ENCODE measurements at regions not wholly inside any gene's neighbourhood (a gene's known extent, or its start where the extent isn't known, plus 50 kb on each side); places are given as distances from the start of the nearest gene placed in this dataset.

GRCh38 chr5:171513591-171513990, 94.1 kb downstream of the FGF18 start:
- TF ChIP-seq CTCF (IDR thresholded peaks at IDR 0.05) (no peak), POLR2A (IDR thresholded peaks at IDR 0.05) (no peak)

Data from body of pancreas (tissue), 4 donors.